Ovary (tissue), 7 donors: ENCODE measurements at regions not wholly inside any gene's neighbourhood (a gene's known extent, or its start where the extent isn't known, plus 50 kb on each side); places are given as distances from the start of the nearest gene placed in this dataset.

ENCODE experiments used
- DNase-seq, 5 donors: peaks; one replicate each; pipeline ENCODE4 v3.0.0-alpha.2; 2019 to 2020
- H3K27ac ChIP-seq, 2 donors: fragments of 200-600 bp; one replicate each; pipeline versions ENCODE4 v1.5.1 to v1.8.0; 2019 to 2022
- H3K27me3 ChIP-seq: fragments of 200-600 bp; one replicate; pipeline ENCODE4 v1.8.0; 2022
- H3K36me3 ChIP-seq: fragments of 200-600 bp; sonication (generic); one replicate; pipeline ENCODE4 v1.5.1; 2019
- H3K4me1 ChIP-seq: one replicate; pipeline ENCODE4 v1.8.1; 2013; ENCODE audit warnings: mild to moderate bottlenecking, moderate library complexity; ENCODE audit not compliant: insufficient read depth
- H3K4me3 ChIP-seq: fragments of 200-600 bp; sonication (generic); one replicate; pipeline ENCODE4 v1.5.1; 2017
- H3K9me3 ChIP-seq, 2 donors: fragments of 200-600 bp in 1 of 2; sonication (generic) in 1 of 2; one replicate each; pipeline versions ENCODE4 v1.5.1 to v1.8.1; 2013 to 2019; ENCODE audit warnings: mild to moderate bottlenecking in 1 of 2, moderate library complexity in 1 of 2
- EP300 ChIP-seq: sonication (generic); formaldehyde crosslinking; IDR thresholded peaks from one replicate; pipeline ENCODE4 v1.6.1; 2017; ENCODE audit warnings: antibody characterized with exemption
- POLR2A ChIP-seq: fragments of 450-650 bp; IDR thresholded peaks from one replicate; pipeline ENCODE4 v1.6.1; 2017; ENCODE audit warnings: antibody characterized with exemption, mild to moderate bottlenecking, moderate library complexity
- WGBS, 3 donors: extraction: QIAGEN DNeasy Blood & Tissue Kit in 1 of 3; methylation state at CpG; one replicate each; pipeline versions ENCODE4 v1.1.5 to v1.1.7; 2013 to 2017; 5-methylcytosine and 5-hydroxymethylcytosine counted together
- intact Hi-C, 4 donors: fragments of 100-400 bp; cut with DNase I; formaldehyde crosslinking; loops; one replicate each; pipeline versions ENCODE4 v1.11.0 to v1.15.1; 2022 to 2023
- TF ChIP-seq, protein P1 (sequence below), 3 donors: fragments of 450-650 bp in 2 of 3; fragments of 200-600 bp in 1 of 3; IDR thresholded peaks; one replicate each; pipeline versions ENCODE4 v1.5.1 to v1.8.0; 2016 to 2022; ENCODE audit warnings: antibody characterized with exemption in 3 of 3, mild to moderate bottlenecking in 1 of 3
- donor health status: DM: no; HTN: no; CAD: no; lungs with moderate emphysema.
- donor health status: DM: no; HTN: no; CAD: no.
- donor health status: Bipolar disorder and iron deficiency.
- donor health status: DM: no; HTN: no; CAD: no.
- donor health status: DM: yes; HTN: yes; CAD: no.

DNA sequence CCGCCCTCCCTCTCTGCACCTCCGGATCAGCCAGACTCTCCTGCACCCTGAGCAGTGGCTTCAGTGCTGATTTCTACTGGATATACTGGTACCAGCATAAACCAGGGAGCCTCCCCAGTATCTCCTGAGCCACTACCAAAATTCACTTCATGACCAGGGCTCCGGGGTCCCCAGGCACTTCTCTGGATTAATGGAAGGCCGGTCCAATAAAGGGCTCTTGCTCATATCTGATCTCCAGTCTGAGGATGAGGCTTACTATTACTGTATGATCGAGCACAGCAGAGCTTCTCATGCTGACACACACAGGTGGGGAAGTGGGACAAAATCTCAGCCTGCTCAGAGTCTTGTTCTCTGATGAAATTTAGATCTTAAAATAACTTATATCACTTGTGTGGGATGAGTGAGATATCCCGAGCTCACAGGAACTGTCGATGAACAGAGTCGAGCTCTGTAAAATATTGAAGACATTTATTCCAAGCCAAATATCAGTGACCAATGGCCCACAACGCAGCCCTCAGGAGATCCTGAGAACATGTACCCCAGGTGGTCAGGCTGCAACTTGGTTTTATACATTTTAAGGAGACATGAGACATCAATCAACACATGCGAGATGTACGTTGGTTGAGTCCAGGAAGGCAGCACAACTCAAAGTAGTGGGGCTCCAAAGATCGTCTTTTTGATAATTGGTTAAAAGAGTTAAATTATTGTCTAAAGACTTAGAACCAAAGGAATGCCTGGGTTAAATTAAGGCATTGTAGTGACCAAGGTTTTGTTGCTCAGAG, 93.0 kb upstream of the TOP3B start:
- Histone ChIP-seq H3K9me3 (no peaks in the 10 kb centered on the region), H3K4me3 (no peak overlapping the region), H3K36me3 (no peaks in the 10 kb centered on the region), H3K4me1 (no peaks in the 10 kb centered on the region), H3K27me3 (no peaks in the 10 kb centered on the region), H3K27ac (no peak overlapping the region)
- no peak for TF ChIP-seq POLR2A
- TF ChIP-seq, protein P1, sequence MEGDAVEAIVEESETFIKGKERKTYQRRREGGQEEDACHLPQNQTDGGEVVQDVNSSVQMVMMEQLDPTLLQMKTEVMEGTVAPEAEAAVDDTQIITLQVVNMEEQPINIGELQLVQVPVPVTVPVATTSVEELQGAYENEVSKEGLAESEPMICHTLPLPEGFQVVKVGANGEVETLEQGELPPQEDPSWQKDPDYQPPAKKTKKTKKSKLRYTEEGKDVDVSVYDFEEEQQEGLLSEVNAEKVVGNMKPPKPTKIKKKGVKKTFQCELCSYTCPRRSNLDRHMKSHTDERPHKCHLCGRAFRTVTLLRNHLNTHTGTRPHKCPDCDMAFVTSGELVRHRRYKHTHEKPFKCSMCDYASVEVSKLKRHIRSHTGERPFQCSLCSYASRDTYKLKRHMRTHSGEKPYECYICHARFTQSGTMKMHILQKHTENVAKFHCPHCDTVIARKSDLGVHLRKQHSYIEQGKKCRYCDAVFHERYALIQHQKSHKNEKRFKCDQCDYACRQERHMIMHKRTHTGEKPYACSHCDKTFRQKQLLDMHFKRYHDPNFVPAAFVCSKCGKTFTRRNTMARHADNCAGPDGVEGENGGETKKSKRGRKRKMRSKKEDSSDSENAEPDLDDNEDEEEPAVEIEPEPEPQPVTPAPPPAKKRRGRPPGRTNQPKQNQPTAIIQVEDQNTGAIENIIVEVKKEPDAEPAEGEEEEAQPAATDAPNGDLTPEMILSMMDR (IDR thresholded peaks at IDR 0.05) = no peak
- TF ChIP-seq EP300 = no peak
- intact Hi-C loops = no loop called here
- DNase-seq = no peak
- 66 to 77% (median 72%) methylated on average over 12 of the region's 12 CpGs for WGBS, 3 donors

DNA sequence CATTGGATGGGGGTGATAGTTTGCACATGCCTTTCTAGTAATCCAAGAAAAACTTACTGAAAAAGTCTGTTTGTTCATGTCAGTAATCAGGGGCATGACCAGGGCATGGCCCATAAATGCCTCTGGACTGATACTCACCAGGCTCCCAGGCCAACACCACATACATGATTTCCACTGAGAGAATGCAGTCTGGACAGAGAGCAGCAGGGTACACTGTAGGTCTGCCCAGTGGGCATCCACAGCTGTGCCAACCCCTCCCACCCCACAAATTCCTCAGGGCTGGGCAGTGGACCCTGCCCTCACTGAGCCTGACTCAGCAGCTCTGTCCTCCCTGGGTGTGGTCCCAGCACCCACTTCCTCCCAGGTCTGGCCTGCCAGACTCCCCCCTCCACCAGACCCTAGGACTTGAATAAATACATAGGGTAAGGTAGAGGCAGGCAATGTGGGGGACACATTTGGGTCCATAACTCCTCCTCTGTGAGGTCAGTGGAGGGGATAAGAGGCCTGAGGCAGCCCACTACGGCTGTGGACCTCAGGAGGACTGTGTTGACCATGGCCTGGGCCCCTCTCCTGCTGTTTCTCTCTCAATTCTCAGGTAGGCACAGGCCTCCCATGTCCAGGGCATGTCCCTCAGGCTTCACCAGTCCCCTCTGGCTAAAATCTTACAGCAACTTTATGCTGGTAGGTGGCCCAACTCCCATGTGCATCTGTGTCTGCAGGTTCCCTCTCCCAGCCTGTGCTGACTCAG, 92.2 kb upstream of the TOP3B start:
- H3K27me3 ChIP-seq = no peaks in the 10 kb centered on the region
- WGBS, 3 donors = 0 to 44% (median 11%) methylated on average over 1 of the region's 1 CpG
- H3K4me3 ChIP-seq = no peak overlapping the region
- H3K9me3 ChIP-seq = no peaks in the 10 kb centered on the region
- H3K27ac ChIP-seq = no peak overlapping the region
- intact Hi-C loops = no loop called here
- no peak for DNase-seq
- no peaks in the 10 kb centered on the region for H3K4me1 ChIP-seq
- no peaks in the 10 kb centered on the region for H3K36me3 ChIP-seq
- TF ChIP-seq, protein P1 (IDR thresholded peaks at IDR 0.05) = no peak
- TF ChIP-seq EP300 (no peak), POLR2A (no peak)

DNA sequence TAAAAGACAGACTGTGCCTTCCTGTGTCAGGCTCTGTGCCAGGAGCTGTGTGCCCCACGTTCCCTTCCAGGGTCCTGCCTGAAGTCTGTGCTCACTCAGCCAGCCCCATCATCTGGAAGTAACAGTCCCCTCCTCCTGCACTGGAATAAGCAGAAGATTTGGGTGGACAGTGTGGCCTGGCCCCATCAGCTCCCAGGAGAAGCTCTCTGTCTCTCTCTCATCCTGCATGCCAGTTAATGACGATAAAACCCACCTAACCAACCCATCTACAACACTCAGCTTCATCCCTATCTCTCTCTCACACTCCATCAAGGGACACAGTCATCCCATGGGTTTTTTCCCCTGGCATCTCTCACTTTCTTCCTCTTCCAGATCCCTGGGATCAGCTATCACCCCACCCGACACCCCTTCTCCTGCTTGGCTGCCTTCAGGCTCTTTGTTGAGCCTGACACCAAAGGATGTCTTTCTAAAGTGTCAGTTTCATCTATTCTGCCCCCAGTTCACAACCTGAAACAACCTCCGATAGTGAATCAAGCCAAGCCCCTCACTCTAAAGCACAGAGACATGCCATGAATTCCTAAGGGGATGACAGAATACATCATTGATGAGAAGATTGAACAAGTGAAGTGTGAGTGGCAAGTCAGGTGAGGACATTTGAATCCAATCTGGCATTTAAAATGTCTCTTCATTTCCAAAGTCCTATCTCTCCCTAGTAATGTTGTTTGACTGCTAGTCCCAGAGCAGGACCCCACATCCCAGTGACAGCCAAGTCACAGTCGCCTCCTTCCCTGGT, 91.4 kb upstream of the TOP3B start:
- 46 to 52% (median 49%) methylated on average over 5 of the region's 5 CpGs for WGBS, 3 donors

More for the DNA sequence above, 91.4 kb upstream of the TOP3B start:
- intact Hi-C loops = no loop called here
- TF ChIP-seq, protein P1 (IDR thresholded peaks at IDR 0.05) = no peak
- no peak for TF ChIP-seq POLR2A
- TF ChIP-seq EP300 = no peak
- no peak for DNase-seq
- Histone ChIP-seq H3K4me3 (no peak overlapping the region), H3K27me3 (no peaks in the 10 kb centered on the region), H3K36me3 (no peaks in the 10 kb centered on the region), H3K27ac (no peak overlapping the region), H3K4me1 (no peaks in the 10 kb centered on the region), H3K9me3 (no peaks in the 10 kb centered on the region)
